Right lobe of liver (tissue), 6 donors: ENCODE measurements at regions not wholly inside any gene's neighbourhood (a gene's known extent, or its start where the extent isn't known, plus 50 kb on each side); places are given as distances from the start of the nearest gene placed in this dataset.

ENCODE experiments used
- ATAC-seq, 4 donors: fragments of 200-7000 bp; cut with Tn5 transposase; one replicate each; pipeline ENCODE4 v1.9.1; 2020; ENCODE audit warnings: mild to moderate bottlenecking in 4 of 4, moderate library complexity in 4 of 4
- DNase-seq, 3 donors: peaks; one replicate each; pipeline ENCODE4 v3.0.0-alpha.2; 2020
- H3K27ac ChIP-seq, 3 donors: fragments of 200-600 bp; one replicate each; pipeline ENCODE4 v1.8.0; 2022
- H3K27me3 ChIP-seq, 2 donors: fragments of 200-600 bp; one replicate each; pipeline ENCODE4 v1.8.0; 2022
- H3K36me3 ChIP-seq, 4 donors: fragments of 200-600 bp; sonication (generic) in 1 of 4; one replicate each; pipeline versions ENCODE4 v1.5.1 to v1.8.0; 2017 to 2022; ENCODE audit warnings: control low read depth in 1 of 4
- H3K4me1 ChIP-seq, 4 donors: fragments of 200-600 bp; sonication (generic) in 1 of 4; one replicate each; pipeline versions ENCODE4 v1.5.1 to v1.8.0; 2017 to 2022; ENCODE audit warnings: control low read depth in 1 of 4
- H3K4me3 ChIP-seq, 3 donors: fragments of 200-600 bp; one replicate each; pipeline ENCODE4 v1.8.0; 2022
- H3K9me3 ChIP-seq, 4 donors: fragments of 200-600 bp; sonication (generic) in 1 of 4; one replicate each; pipeline versions ENCODE4 v1.5.1 to v1.8.0; 2017 to 2022; ENCODE audit warnings: control low read depth in 1 of 4
- CTCF ChIP-seq, 4 donors: fragments of 200-600 bp in 3 of 4; fragments of 450-650 bp in 1 of 4; IDR thresholded peaks; one replicate each; pipeline versions ENCODE4 v1.5.1 to v1.8.0; 2016 to 2022; ENCODE audit warnings: antibody characterized with exemption in 4 of 4, mild to moderate bottlenecking in 2 of 4
- POLR2A ChIP-seq: fragments of 450-650 bp; IDR thresholded peaks from one replicate; pipeline ENCODE4 v1.6.1; 2017; ENCODE audit warnings: antibody characterized with exemption, mild to moderate bottlenecking
- WGBS: methylation state at CpG from one replicate; pipeline ENCODE4 v1.1.6; 2018; ENCODE audit warnings: low coverage, low lambda C conversion rate; ENCODE audit not compliant: insufficient coverage; ENCODE audit errors: missing lambda C conversion rate; 5-methylcytosine and 5-hydroxymethylcytosine counted together
- intact Hi-C, 2 donors: fragments of 100-400 bp; cut with DNase I; formaldehyde crosslinking; loops; one replicate each; pipeline versions ENCODE4 v1.11.2 to v1.14.1; 2022
- donor health status: DM: no; HTN: yes; CAD: no.
- donor health status: DM: no; HTN: no; CAD: no.
- donor health status: DM: no; HTN: no; CAD: no.
- donor health status: DM: no; HTN: yes; CAD: no.
- donor health status: DM: no; HTN: yes; CAD: no.

- Histone ChIP-seq H3K27ac (no peak overlapping the region), H3K36me3 (no peaks in the 10 kb centered on the region), H3K27me3 (no peaks in the 10 kb centered on the region), H3K4me3 (no peak overlapping the region), H3K4me1 (no peaks in the 10 kb centered on the region), H3K9me3 (no peaks in the 10 kb centered on the region)
- intact Hi-C loops = no loop called here
- ATAC-seq = no peak
- no peak for DNase-seq
- TF ChIP-seq CTCF (IDR thresholded peaks at IDR 0.05) = peak in 1 of 4 donors; percentile 18
- TF ChIP-seq POLR2A = no peak
Measured at GRCh38 chr13:47588676-47589075, 412.4 kb downstream of the SUCLA2 start.

GRCh38 chr13:47572375-47572774 is 428.7 kb downstream of the SUCLA2 start:
- Histone ChIP-seq H3K27me3 (no peaks in the 10 kb centered on the region), H3K9me3 (peaks cover 0 to 3% (median 0%) of the 10 kb centered on the region in 4 donors), H3K27ac (no peak overlapping the region), H3K4me1 (no peaks in the 10 kb centered on the region), H3K36me3 (no peaks in the 10 kb centered on the region), H3K4me3 (no peak overlapping the region)
- 33% methylated on average over 2 of the region's 2 CpGs for WGBS
- intact Hi-C loops = no loop called here
- peak in 2 of 4 donors; percentile 67 to 82 for ATAC-seq
- TF ChIP-seq POLR2A (no peak), CTCF (IDR thresholded peaks at IDR 0.05) (no peak)
- DNase-seq = no peak

GRCh38 chr13:47564041-47564440 is 437.0 kb downstream of the SUCLA2 start:
- no peak overlapping the region for H3K4me3 ChIP-seq
- no peaks in the 10 kb centered on the region for H3K36me3 ChIP-seq
- no peaks in the 10 kb centered on the region for H3K9me3 ChIP-seq
- H3K27me3 ChIP-seq = no peaks in the 10 kb centered on the region
- ATAC-seq (no peak), DNase-seq (no peak)
- TF ChIP-seq POLR2A (no peak), CTCF (IDR thresholded peaks at IDR 0.05) (no peak)
- intact Hi-C loops = no loop called here
- no peak overlapping the region for H3K27ac ChIP-seq
- H3K4me1 ChIP-seq = no peaks in the 10 kb centered on the region
- WGBS = 24% methylated on average over 5 of the region's 7 CpGs

- TF ChIP-seq POLR2A = no peak
- no peak for TF ChIP-seq CTCF (IDR thresholded peaks at IDR 0.05)
- no peaks in the 10 kb centered on the region for H3K27me3 ChIP-seq
- no peaks in the 10 kb centered on the region for H3K4me1 ChIP-seq
- no peak overlapping the region for H3K4me3 ChIP-seq
- H3K36me3 ChIP-seq = no peaks in the 10 kb centered on the region
- 96% methylated on average over 3 of the region's 3 CpGs for WGBS
- DNase-seq (no peak), ATAC-seq (no peak)
- no peak overlapping the region for H3K27ac ChIP-seq
- no peaks in the 10 kb centered on the region for H3K9me3 ChIP-seq
- intact Hi-C loops = no loop called here
Measured at GRCh38 chr13:47556703-47557102, 444.4 kb downstream of the SUCLA2 start.

GRCh38 chr13:47555235-47555634 is 445.8 kb downstream of the SUCLA2 start:
- Histone ChIP-seq H3K27me3 (no peaks in the 10 kb centered on the region), H3K36me3 (no peaks in the 10 kb centered on the region), H3K4me1 (no peaks in the 10 kb centered on the region), H3K4me3 (no peak overlapping the region), H3K9me3 (no peaks in the 10 kb centered on the region), H3K27ac (no peak overlapping the region)
- 43% methylated on average over 1 of the region's 1 CpG for WGBS
- DNase-seq (no peak), ATAC-seq (no peak)
- intact Hi-C loops = no loop called here
- TF ChIP-seq POLR2A = no peak
- TF ChIP-seq CTCF (IDR thresholded peaks at IDR 0.05) = no peak
